ENCODE measurements at regions not wholly inside any gene's neighbourhood (a gene's known extent, or its start where the extent isn't known, plus 50 kb on each side); places are given as distances from the start of the nearest gene placed in this dataset.

GRCh38 chr12:61821381-61821780 lies 438.8 kb upstream of the USP15 start:
- no peaks in the 10 kb centered on the region for H3K9me3 ChIP-seq
- no peak overlapping the region for H3K27ac ChIP-seq
- no peaks in the 10 kb centered on the region for H3K36me3 ChIP-seq
- no peaks in the 10 kb centered on the region for H3K27me3 ChIP-seq (replicated peaks; ENCODE audit: insufficient read depth)
- no peak overlapping the region for H3K4me3 ChIP-seq
- H3K4me1 ChIP-seq (ENCODE audit: control insufficient read depth in 1 of 2, low read depth in 2 of 2): no peaks in the 10 kb centered on the region
- ATAC-seq (ENCODE audit: insufficient number of reproducible peaks, low FRiP score, low read depth): no peak
- no peak for DNase-seq (ENCODE audit: low spot score)
- no peak for TF ChIP-seq CTCF (IDR thresholded peaks at IDR 0.05)

- TF ChIP-seq CTCF (IDR thresholded peaks at IDR 0.05): no peak
- no peak overlapping the region for H3K27ac ChIP-seq
- no peak overlapping the region for H3K4me3 ChIP-seq
- DNase-seq (ENCODE audit: low spot score) (no peak), ATAC-seq (ENCODE audit: insufficient number of reproducible peaks, low FRiP score, low read depth) (no peak)
- no peaks in the 10 kb centered on the region for H3K9me3 ChIP-seq
- no peaks in the 10 kb centered on the region for H3K4me1 ChIP-seq (ENCODE audit: control insufficient read depth in 1 of 2, low read depth in 2 of 2)
- H3K27me3 ChIP-seq (replicated peaks; ENCODE audit: insufficient read depth): no peaks in the 10 kb centered on the region
- no peaks in the 10 kb centered on the region for H3K36me3 ChIP-seq
Observed at GRCh38 chr12:61823102-61823501, 437.1 kb upstream of the USP15 start.

- no peaks in the 10 kb centered on the region for H3K27me3 ChIP-seq (replicated peaks; ENCODE audit: insufficient read depth)
- TF ChIP-seq CTCF (IDR thresholded peaks at IDR 0.05): no peak
- no peak overlapping the region for H3K4me3 ChIP-seq
- no peaks in the 10 kb centered on the region for H3K9me3 ChIP-seq
- ATAC-seq (ENCODE audit: insufficient number of reproducible peaks, low FRiP score, low read depth) (no peak), DNase-seq (ENCODE audit: low spot score) (no peak)
- H3K36me3 ChIP-seq: no peaks in the 10 kb centered on the region
- H3K27ac ChIP-seq: no peak overlapping the region
- H3K4me1 ChIP-seq (ENCODE audit: control insufficient read depth in 1 of 2, low read depth in 2 of 2): no peaks in the 10 kb centered on the region
Observed at GRCh38 chr12:61846765-61847164, 413.4 kb upstream of the USP15 start.

GRCh38 chr12:61848893-61849292 lies 411.3 kb upstream of the USP15 start:
- Histone ChIP-seq H3K27ac (no peak overlapping the region), H3K9me3 (peaks cover 2% of the 10 kb centered on the region), H3K4me1 (ENCODE audit: control insufficient read depth in 1 of 2, low read depth in 2 of 2) (no peaks in the 10 kb centered on the region), H3K36me3 (no peaks in the 10 kb centered on the region), H3K27me3 (replicated peaks; ENCODE audit: insufficient read depth) (no peaks in the 10 kb centered on the region), H3K4me3 (no peak overlapping the region)
- DNase-seq (ENCODE audit: low spot score): no peak
- no peak for TF ChIP-seq CTCF (IDR thresholded peaks at IDR 0.05)
- no peak for ATAC-seq (ENCODE audit: insufficient number of reproducible peaks, low FRiP score, low read depth)

- no peak overlapping the region for H3K27ac ChIP-seq
- H3K36me3 ChIP-seq: no peaks in the 10 kb centered on the region
- peaks cover 0 to 5% of the 10 kb centered on the region in 2 donors for H3K4me1 ChIP-seq (ENCODE audit: control insufficient read depth in 1 of 2, low read depth in 2 of 2)
- TF ChIP-seq CTCF (IDR thresholded peaks at IDR 0.05): no peak
- DNase-seq (ENCODE audit: low spot score): no peak
- H3K27me3 ChIP-seq (replicated peaks; ENCODE audit: insufficient read depth): no peaks in the 10 kb centered on the region
- no peak for ATAC-seq (ENCODE audit: insufficient number of reproducible peaks, low FRiP score, low read depth)
- H3K4me3 ChIP-seq: no peak overlapping the region
- peaks cover 9% of the 10 kb centered on the region for H3K9me3 ChIP-seq
Observed at GRCh38 chr12:61853945-61854344, 406.3 kb upstream of the USP15 start.

Data from thoracic aorta (tissue), 2 donors.